ENCODE measurements at regions not wholly inside any gene's neighbourhood (a gene's known extent, or its start where the extent isn't known, plus 50 kb on each side); places are given as distances from the start of the nearest gene placed in this dataset.

DNA sequence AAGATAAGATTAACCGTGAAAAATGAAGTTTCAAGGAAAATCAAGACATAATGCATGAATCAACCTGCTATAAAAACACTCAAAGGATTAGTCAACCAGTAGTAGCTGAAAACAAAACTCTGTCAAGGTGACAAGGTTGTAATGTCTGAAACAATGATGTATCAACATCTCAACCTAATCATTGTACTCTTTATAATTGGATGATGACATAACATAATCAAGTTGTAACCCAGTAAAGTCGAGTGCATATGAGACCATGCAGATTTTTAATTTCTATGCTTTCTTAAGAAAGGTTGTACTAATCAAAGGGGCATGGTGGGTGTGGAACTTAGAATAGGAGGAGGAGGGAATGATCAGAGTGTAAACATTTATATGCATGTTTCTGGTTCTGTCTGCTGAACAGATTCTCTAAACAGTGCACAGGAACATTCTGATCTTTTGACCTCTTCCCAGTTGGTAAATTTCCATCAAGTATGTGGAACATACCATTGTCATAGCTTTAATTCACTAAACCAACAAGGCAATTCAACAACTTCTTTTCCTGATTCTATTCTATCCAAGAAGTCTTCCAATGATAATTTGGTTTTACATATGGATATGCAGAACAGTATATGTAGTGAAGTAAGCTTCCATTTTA is 253.7 kb downstream of the TTC6 start:
- TF ChIP-seq, protein P1, sequence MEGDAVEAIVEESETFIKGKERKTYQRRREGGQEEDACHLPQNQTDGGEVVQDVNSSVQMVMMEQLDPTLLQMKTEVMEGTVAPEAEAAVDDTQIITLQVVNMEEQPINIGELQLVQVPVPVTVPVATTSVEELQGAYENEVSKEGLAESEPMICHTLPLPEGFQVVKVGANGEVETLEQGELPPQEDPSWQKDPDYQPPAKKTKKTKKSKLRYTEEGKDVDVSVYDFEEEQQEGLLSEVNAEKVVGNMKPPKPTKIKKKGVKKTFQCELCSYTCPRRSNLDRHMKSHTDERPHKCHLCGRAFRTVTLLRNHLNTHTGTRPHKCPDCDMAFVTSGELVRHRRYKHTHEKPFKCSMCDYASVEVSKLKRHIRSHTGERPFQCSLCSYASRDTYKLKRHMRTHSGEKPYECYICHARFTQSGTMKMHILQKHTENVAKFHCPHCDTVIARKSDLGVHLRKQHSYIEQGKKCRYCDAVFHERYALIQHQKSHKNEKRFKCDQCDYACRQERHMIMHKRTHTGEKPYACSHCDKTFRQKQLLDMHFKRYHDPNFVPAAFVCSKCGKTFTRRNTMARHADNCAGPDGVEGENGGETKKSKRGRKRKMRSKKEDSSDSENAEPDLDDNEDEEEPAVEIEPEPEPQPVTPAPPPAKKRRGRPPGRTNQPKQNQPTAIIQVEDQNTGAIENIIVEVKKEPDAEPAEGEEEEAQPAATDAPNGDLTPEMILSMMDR (IDR thresholded peaks at IDR 0.05; ENCODE audit: extremely low read depth in 1 of 2, insufficient read depth in 1 of 2, low read depth in 1 of 2, low read length in 2 of 2), result no peak
- TF ChIP-seq POLR2A (IDR thresholded peaks at IDR 0.05; ENCODE audit: low read depth, low read length) (no peak), MYC (IDR thresholded peaks at IDR 0.05; ENCODE audit: low read depth, low read length) (no peak), JUN (IDR thresholded peaks at IDR 0.05; ENCODE audit: borderline replicate concordance, insufficient read depth, insufficient read length, low read depth) (no peak), EZH2 (IDR thresholded peaks at IDR 0.05; ENCODE audit: borderline replicate concordance, low read depth, low read length, severe bottlenecking) (no peak)
